Neural cell (in vitro differentiated cells): ENCODE measurements at regions not wholly inside any gene's neighbourhood (a gene's known extent, or its start where the extent isn't known, plus 50 kb on each side); places are given as distances from the start of the nearest gene placed in this dataset.

Experiments
- H2AFZ ChIP-seq: fragments of 200-600, 300-800 bp; sonication (generic), shearing (Covaris generic); 2 replicates; pipeline ENCODE4 v1.6.0; 2014; ENCODE audit warnings: low read depth, mild to moderate bottlenecking, antibody characterized with exemption, low read length, moderate library complexity
- H3F3A ChIP-seq: fragments of 200-600 bp; shearing (Covaris generic); 2 replicates; pipeline ENCODE4 v1.6.1; 2016; ENCODE audit warnings: mild to moderate bottlenecking, moderate library complexity, mixed read lengths, antibody characterized with exemption, low read length; ENCODE audit not compliant: insufficient read depth, poor library complexity, severe bottlenecking
- H3K27ac ChIP-seq: fragments of 200-600, 300-800 bp; sonication (generic), shearing (Covaris generic); 2 replicates; pipeline ENCODE4 v1.5.1; 2014; ENCODE audit warnings: mild to moderate bottlenecking, low read length, moderate library complexity
- H3K27me3 ChIP-seq: fragments of 300-800, 200-600 bp; sonication (generic), shearing (Covaris generic); 2 replicates; pipeline ENCODE4 v1.6.0; 2014; ENCODE audit warnings: mild to moderate bottlenecking, low read depth, low read length, moderate library complexity; ENCODE audit not compliant: insufficient read depth
- H3K36me3 ChIP-seq: fragments of 300-800, 200-600 bp; sonication (generic), shearing (Covaris generic); 2 replicates; pipeline ENCODE4 v1.5.1; 2014; ENCODE audit warnings: mild to moderate bottlenecking, antibody characterized with exemption, low read length, moderate library complexity; ENCODE audit not compliant: insufficient read depth
- H3K4me2 ChIP-seq: fragments of 300-800, 200-600 bp; sonication (generic), shearing (Covaris generic); 2 replicates; pipeline ENCODE4 v1.6.0; 2014; ENCODE audit warnings: mild to moderate bottlenecking, low read length
- H3K4me3 ChIP-seq: fragments of 300-800, 200-600 bp; sonication (generic), shearing (Covaris generic); 2 replicates; pipeline ENCODE4 v1.5.1; 2014; ENCODE audit warnings: mild to moderate bottlenecking, low read length, moderate library complexity
- H3K79me2 ChIP-seq: fragments of 200-600 bp; shearing (Covaris generic); replicated peaks from 2 replicates; pipeline ENCODE4 v1.6.0; 2014; ENCODE audit warnings: mild to moderate bottlenecking, low read length, moderate library complexity; ENCODE audit not compliant: insufficient read depth
- H3K9ac ChIP-seq: fragments of 300-800, 200-600 bp; sonication (generic), shearing (Covaris generic); 2 replicates; pipeline ENCODE4 v1.6.1; 2016; ENCODE audit warnings: mild to moderate bottlenecking, low read length, mixed read lengths
- H3K9me2 ChIP-seq: fragments of 200-600 bp; shearing (Covaris generic); 2 replicates; pipeline ENCODE4 v1.6.1; 2016; ENCODE audit warnings: mild to moderate bottlenecking, low read length, mixed read lengths; ENCODE audit not compliant: insufficient read depth
- H3K9me3 ChIP-seq: fragments of 200-600, 300-800 bp; sonication (generic), shearing (Covaris generic); 2 replicates; pipeline ENCODE4 v1.6.1; 2016; ENCODE audit warnings: mild to moderate bottlenecking, mixed run types, low read length, moderate library complexity, mixed read lengths
- H4K20me1 ChIP-seq: fragments of 200-600 bp; shearing (Covaris generic); 2 replicates; pipeline ENCODE4 v1.6.1; 2016; ENCODE audit warnings: mild to moderate bottlenecking, mixed run types; ENCODE audit not compliant: insufficient read depth
- EP300 ChIP-seq: fragments of 450-650 bp; conservative IDR thresholded peaks from 2 replicates; pipeline ENCODE4 v1.6.1; 2014; ENCODE audit warnings: antibody characterized with exemption, mild to moderate bottlenecking, moderate library complexity; ENCODE audit not compliant: poor library complexity, severe bottlenecking
- EZH2 ChIP-seq: fragments of 200-600, 300-800 bp; shearing (Covaris generic), sonication (generic); IDR thresholded peaks from 2 replicates; pipeline ENCODE4 v1.6.1; 2014; ENCODE audit warnings: antibody characterized with exemption, low read length, borderline replicate concordance, mild to moderate bottlenecking; ENCODE audit not compliant: insufficient read depth, poor library complexity, severe bottlenecking
- MXI1 ChIP-seq: fragments of 450-650 bp; conservative IDR thresholded peaks from 2 replicates; pipeline ENCODE4 v1.6.1; 2014; ENCODE audit warnings: antibody characterized with exemption, mild to moderate bottlenecking; ENCODE audit not compliant: poor library complexity, severe bottlenecking
- POLR2AphosphoS5 ChIP-seq: IDR thresholded peaks from 2 replicates; pipeline ENCODE4 v1.6.1; 2012
- RAD21 ChIP-seq: fragments of 450-650 bp; conservative IDR thresholded peaks from 2 replicates; pipeline ENCODE4 v1.6.1; 2014; ENCODE audit warnings: antibody characterized with exemption, mild to moderate bottlenecking, moderate library complexity
- REST ChIP-seq: IDR thresholded peaks from 2 replicates; pipeline ENCODE4 v1.6.1; 2012; ENCODE audit warnings: borderline replicate concordance
- SMC3 ChIP-seq: fragments of 450-650 bp; conservative IDR thresholded peaks from 2 replicates; pipeline ENCODE4 v1.6.1; 2014; ENCODE audit warnings: antibody characterized with exemption, mild to moderate bottlenecking, moderate library complexity; ENCODE audit not compliant: poor library complexity
- TAF1 ChIP-seq: IDR thresholded peaks from 2 replicates; pipeline ENCODE4 v1.6.1; 2012; ENCODE audit warnings: low read depth
- TF ChIP-seq, protein P1 (sequence below): fragments of 450-650 bp; IDR thresholded peaks from 2 replicates; pipeline ENCODE4 v1.5.1; 2014; ENCODE audit warnings: antibody characterized with exemption, mild to moderate bottlenecking, moderate library complexity; ENCODE audit not compliant: poor library complexity, severe bottlenecking

DNA sequence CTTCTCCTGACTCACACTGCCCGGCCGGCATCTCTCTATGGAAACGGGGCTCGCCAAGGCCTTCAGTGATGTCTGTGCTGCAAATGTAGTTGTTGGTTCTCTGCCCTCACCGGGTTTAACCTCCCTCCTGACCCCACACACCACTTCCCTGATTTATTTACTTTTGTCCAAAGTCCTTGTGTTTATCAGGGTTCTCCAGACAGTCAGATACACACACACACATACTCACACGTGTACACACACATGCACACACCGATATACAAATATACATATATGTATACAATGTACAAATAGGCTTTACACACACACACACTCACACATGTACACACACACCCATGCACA, 647.0 kb downstream of the BRD1 start:
- TF ChIP-seq, protein P1, sequence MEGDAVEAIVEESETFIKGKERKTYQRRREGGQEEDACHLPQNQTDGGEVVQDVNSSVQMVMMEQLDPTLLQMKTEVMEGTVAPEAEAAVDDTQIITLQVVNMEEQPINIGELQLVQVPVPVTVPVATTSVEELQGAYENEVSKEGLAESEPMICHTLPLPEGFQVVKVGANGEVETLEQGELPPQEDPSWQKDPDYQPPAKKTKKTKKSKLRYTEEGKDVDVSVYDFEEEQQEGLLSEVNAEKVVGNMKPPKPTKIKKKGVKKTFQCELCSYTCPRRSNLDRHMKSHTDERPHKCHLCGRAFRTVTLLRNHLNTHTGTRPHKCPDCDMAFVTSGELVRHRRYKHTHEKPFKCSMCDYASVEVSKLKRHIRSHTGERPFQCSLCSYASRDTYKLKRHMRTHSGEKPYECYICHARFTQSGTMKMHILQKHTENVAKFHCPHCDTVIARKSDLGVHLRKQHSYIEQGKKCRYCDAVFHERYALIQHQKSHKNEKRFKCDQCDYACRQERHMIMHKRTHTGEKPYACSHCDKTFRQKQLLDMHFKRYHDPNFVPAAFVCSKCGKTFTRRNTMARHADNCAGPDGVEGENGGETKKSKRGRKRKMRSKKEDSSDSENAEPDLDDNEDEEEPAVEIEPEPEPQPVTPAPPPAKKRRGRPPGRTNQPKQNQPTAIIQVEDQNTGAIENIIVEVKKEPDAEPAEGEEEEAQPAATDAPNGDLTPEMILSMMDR: no peak
- TF ChIP-seq MXI1 (no peak), EZH2 (no peak), TAF1 (no peak), RAD21 (no peak), EP300 (no peak), SMC3 (no peak), POLR2AphosphoS5 (no peak), REST (no peak)
- H3K9ac ChIP-seq: no peak overlapping the region
- no peaks in the 10 kb centered on the region for H3F3A ChIP-seq
- no peaks in the 10 kb centered on the region for H3K9me3 ChIP-seq
- no peaks in the 10 kb centered on the region for H3K9me2 ChIP-seq
- H3K36me3 ChIP-seq: no peaks in the 10 kb centered on the region
- H3K27me3 ChIP-seq: no peaks in the 10 kb centered on the region
- H3K27ac ChIP-seq: no peak overlapping the region
- no peak overlapping the region for H3K4me3 ChIP-seq
- no peaks in the 10 kb centered on the region for H3K79me2 ChIP-seq
- H2AFZ ChIP-seq: no peak overlapping the region
- H3K4me2 ChIP-seq: no peak overlapping the region
- no peaks in the 10 kb centered on the region for H4K20me1 ChIP-seq

GRCh38 chr22:49179886-49180682, 647.6 kb downstream of the BRD1 start:
- Histone ChIP-seq H3K4me2 (no peak overlapping the region), H2AFZ (no peak overlapping the region), H3K79me2 (no peaks in the 10 kb centered on the region), H3K9me2 (no peaks in the 10 kb centered on the region), H3K9me3 (no peaks in the 10 kb centered on the region), H3F3A (no peaks in the 10 kb centered on the region), H3K27ac (no peak overlapping the region), H3K4me3 (no peak overlapping the region), H3K9ac (no peak overlapping the region), H3K36me3 (no peaks in the 10 kb centered on the region), H4K20me1 (no peaks in the 10 kb centered on the region), H3K27me3 (no peaks in the 10 kb centered on the region)
- TF ChIP-seq MXI1 (no peak), REST (no peak), TAF1 (no peak), EP300 (no peak)
- TF ChIP-seq, protein P1: no peak
